ENCODE measurements at regions not wholly inside any gene's neighbourhood (a gene's known extent, or its start where the extent isn't known, plus 50 kb on each side); places are given as distances from the start of the nearest gene placed in this dataset.

GRCh38 chr18:57202881-57203280, 56.0 kb downstream of the BOD1L2 start:
- no peak for DNase-seq (ENCODE audit: low spot score)

DNA sequence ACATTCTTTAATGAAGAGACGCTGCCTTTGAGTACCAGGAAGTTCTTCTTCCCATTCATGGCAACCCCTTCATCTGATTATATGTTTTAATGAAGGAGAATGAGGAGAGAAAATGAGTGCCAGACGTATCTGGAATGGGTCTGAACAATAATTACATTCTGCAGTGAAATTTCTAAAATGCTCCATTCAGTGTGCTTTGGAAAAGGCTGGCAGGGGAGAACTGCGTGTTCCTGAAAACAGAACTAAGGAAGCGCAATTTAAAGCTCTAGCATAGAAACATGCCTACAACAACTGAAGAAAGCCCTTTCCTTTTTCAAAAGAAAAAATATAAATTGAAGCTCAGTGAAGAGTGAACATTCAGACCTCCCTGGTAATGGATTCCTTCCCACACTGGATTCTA, 58.8 kb downstream of the BOD1L2 start:
- DNase-seq (ENCODE audit: low spot score) = no peak

GRCh38 chr18:57207124-57207916, 60.4 kb downstream of the BOD1L2 start:
- no peak for DNase-seq (ENCODE audit: low spot score)

DNA sequence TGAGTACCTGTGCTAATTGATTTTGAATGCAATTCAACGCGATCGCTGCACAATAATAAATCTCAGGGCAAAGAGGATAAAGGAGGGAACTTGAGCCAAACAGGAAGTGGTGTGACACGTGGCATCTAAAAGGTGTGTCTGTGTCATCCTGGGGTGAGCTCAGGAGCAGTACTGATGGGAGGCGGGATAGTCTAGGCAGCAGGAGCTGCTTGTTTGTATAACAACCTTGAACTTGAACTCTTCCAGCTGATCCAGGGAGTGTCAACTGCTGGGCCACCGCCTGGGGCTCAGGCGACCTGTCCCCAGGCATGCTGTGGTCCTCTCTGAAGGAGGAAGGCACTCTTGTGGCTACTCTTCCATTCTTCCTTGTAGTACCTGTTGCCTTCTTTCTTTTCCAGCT, 61.2 kb downstream of the BOD1L2 start:
- DNase-seq (ENCODE audit: low spot score) = no peak

DNA sequence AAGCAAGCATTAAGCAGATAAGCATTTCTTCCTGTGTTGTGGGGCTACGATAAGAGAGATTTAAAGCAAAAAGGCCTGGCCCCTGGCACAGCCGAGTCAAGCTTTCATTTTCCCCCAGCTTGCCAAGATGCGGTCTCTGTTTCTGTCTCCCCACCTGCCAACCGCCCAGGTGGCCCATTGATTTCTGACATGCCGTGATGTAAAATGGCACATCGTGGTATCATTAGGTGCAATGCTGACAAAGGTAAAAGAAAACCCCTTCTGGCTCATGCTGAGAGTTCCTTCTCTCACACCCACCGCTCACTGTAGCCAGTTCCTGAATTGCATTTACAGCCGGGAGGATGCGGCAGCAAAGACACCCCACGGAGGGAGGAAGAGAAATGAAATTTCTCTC, 62.8 kb downstream of the BOD1L2 start:
- DNase-seq (ENCODE audit: low spot score) = peak; percentile 44

GRCh38 chr18:57210107-57210715, 63.3 kb downstream of the BOD1L2 start:
- DNase-seq (ENCODE audit: low spot score) = peak; percentile 63

DNA sequence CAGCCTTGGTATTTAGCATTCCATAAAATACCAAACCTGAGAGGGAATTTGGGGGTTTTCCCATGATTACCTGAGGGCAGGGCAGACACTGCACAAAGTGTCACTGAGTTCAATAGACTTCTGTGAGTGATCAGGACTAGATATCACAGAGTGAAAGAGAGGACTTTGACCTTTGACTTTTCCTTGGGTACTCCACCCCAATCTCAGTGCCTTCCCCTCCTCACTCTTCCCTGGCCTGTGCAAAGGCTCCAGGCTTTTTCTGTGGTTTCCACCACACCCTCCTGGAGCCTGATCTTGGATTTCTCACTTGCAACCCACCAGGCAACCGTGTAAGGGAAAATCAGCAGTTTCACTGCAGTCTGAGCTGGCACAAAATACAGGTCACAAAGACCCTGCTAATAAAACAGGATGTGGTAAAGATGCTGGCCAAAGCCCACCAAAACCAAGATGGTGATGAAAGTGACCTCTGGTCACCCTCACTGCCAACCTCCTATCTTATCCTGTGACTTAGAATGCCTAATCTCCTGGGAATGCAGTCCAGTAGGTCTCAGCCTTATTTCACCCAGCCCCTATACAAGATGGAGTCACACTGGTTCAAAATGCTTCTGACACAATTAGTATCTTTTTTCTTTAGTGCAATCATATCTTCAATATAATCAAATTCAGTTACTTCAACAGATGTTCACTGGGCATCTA, 64.0 kb downstream of the BOD1L2 start:
- no peak for DNase-seq (ENCODE audit: low spot score)

GRCh38 chr18:57211412-57211750, 64.5 kb downstream of the BOD1L2 start:
- no peak for DNase-seq (ENCODE audit: low spot score)

GRCh38 chr18:57211776-57212175, 64.9 kb downstream of the BOD1L2 start:
- DNase-seq (ENCODE audit: low spot score) = no peak

GRCh38 chr18:57212678-57213077, 65.8 kb downstream of the BOD1L2 start:
- no peak for DNase-seq (ENCODE audit: low spot score)

DNA sequence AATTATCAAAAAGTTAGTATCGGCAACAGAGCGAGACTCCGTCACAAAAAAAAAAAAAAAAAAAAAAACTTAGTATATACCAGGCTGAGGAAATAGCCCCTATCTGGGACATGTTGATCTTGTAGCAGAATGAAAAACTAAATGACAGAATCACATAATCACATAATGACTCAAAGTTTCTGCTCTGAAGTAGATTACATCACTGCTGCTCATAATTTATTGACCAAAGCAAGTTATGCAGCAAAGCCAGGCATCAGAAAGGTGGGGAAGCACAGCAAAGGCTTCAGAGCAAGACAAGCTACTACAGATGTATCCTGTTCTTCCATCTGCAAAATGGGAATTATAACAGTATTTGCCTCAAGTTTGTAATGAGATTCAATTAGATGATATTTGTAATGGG, 68.1 kb downstream of the BOD1L2 start:
- DNase-seq (ENCODE audit: low spot score) = no peak

DNA sequence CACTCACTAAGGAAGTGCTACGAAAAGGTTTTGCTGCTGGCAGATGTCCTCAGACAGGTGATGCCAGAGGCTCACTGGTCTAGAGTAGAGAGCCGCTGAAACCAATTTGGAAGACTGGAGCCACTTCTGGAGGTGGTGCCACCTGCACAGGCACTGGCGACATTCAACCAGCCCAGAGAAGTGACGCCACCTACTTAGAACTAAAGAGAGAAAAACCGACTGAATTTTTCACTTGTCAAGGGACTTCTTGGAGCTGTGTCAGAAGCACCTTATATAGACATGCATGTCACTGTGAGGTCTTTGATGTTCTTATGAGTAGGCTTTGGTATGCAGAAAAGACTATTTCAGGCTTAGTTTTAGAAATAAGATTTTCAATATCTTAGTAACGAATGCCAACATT, 71.4 kb downstream of the BOD1L2 start:
- no peak for DNase-seq (ENCODE audit: low spot score)

DNA sequence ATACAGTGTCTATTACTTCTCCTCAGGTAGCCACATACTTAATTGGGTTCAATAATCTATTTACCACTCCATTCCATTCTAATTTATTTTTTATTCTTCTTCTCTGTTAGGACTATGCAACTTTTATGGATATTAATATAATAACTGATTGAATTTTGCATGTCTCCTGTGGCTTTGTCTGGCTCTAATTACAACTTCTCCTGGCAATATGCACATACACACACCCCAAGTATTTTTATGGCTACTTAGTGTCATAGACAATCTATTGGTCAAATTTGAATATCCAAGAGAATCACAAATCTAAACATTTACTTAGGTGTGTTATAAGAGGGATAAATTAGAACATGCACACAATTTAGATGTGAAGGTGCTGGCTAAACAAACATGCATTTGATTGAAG, 73.1 kb downstream of the BOD1L2 start:
- DNase-seq (ENCODE audit: low spot score) = no peak

GRCh38 chr18:57220480-57220879, 73.6 kb downstream of the BOD1L2 start:
- no peak for DNase-seq (ENCODE audit: low spot score)

- DNase-seq (ENCODE audit: low spot score) = no peak
Measured at GRCh38 chr18:57220930-57221483, 74.1 kb downstream of the BOD1L2 start.

DNA sequence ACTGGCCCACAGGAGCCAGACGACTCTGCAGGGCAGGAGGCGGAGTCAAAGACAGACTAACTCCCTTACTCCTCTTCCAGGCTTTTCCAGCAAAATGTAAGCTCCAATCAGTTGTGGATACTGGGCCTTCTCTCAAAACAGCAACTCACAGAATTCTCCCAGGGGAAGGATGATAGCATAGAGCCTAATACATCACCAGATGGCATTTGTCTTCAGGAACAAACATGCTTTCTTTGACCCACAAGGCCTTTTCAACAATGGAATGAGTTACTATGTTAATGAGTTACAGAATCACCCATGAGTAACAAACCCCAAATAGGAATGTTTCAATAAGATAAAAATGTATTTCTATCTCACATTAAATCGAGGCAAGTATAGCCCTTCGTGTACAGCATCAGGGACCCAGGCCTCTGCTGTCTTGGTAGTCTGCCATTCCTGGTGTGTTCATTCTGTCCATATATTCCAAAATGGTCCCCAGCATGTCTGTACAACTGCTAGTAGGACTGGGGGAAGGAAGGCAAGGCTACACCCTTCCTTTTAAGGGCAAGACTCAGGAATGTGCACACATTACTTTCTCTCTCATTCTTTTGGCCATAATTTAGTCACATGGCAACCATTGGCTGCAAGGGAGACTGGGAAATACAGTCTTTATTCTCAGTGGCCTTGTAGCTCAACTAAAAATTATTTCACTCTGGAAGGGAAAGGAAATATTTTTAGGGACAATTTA, 76.4 kb downstream of the BOD1L2 start:
- DNase-seq (ENCODE audit: low spot score) = no peak

- DNase-seq (ENCODE audit: low spot score) = no peak
Measured at GRCh38 chr18:57230861-57231585, 84.1 kb downstream of the BOD1L2 start.

- peak; percentile 6 for DNase-seq (ENCODE audit: low spot score)
Measured at GRCh38 chr18:57231864-57232263, 85.0 kb downstream of the BOD1L2 start.

GRCh38 chr18:57234346-57234745, 87.5 kb downstream of the BOD1L2 start:
- DNase-seq (ENCODE audit: low spot score) = no peak

DNA sequence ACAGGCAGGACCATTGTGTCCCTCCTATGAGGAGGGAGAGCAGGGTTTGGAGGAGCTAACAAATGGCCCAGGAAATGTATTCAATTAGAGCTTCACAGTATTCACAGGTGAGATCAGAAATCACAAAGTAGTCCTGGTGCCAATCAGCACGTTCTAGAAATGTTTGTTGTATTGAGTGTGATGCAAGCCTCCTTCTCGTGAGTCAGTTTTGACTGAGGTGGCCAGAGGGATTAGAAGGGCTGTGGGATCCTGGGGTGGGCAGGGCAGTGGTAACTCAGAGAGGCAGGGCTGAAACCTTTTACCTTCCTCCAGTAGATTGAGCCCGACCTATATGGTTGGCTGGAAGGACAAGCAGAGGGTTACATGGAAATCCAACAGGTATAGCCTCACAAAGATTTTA, 95.0 kb downstream of the BOD1L2 start:
- no peak for DNase-seq (ENCODE audit: low spot score)

GRCh38 chr18:57242285-57242684, 95.4 kb downstream of the BOD1L2 start:
- DNase-seq (ENCODE audit: low spot score) = no peak
